ENCODE measurements at regions not wholly inside any gene's neighbourhood (a gene's known extent, or its start where the extent isn't known, plus 50 kb on each side); places are given as distances from the start of the nearest gene placed in this dataset.

- DNase-seq = no peak
Observed at GRCh38 chr15:98484914-98485313, 163.4 kb upstream of the IGF1R start.

- DNase-seq = no peak
Observed at GRCh38 chr15:98485451-98485850, 162.9 kb upstream of the IGF1R start.

GRCh38 chr15:98493966-98494511, 154.3 kb upstream of the IGF1R start:
- DNase-seq = no peak

- DNase-seq = no peak
Observed at GRCh38 chr15:98501192-98501591, 147.1 kb upstream of the IGF1R start.

GRCh38 chr15:98501632-98502031, 146.7 kb upstream of the IGF1R start:
- no peak for DNase-seq

GRCh38 chr15:98503970-98504369, 144.4 kb upstream of the IGF1R start:
- DNase-seq = no peak

GRCh38 chr15:98504998-98505397, 143.3 kb upstream of the IGF1R start:
- no peak for DNase-seq

GRCh38 chr15:98505611-98506031, 142.7 kb upstream of the IGF1R start:
- DNase-seq = no peak

- no peak for DNase-seq
Observed at GRCh38 chr15:98506172-98506571, 142.2 kb upstream of the IGF1R start.

GRCh38 chr15:98506711-98507110, 141.6 kb upstream of the IGF1R start:
- no peak for DNase-seq

- no peak for DNase-seq
Observed at GRCh38 chr15:98513428-98513986, 134.8 kb upstream of the IGF1R start.

GRCh38 chr15:98514034-98514622, 134.2 kb upstream of the IGF1R start:
- DNase-seq = no peak

- no peak for DNase-seq
Observed at GRCh38 chr15:98518823-98519561, 129.3 kb upstream of the IGF1R start.

- DNase-seq = no peak
Observed at GRCh38 chr15:98519767-98520550, 128.4 kb upstream of the IGF1R start.

- DNase-seq = no peak
Observed at GRCh38 chr15:98522127-98522526, 126.2 kb upstream of the IGF1R start.

- no peak for DNase-seq
Observed at GRCh38 chr15:98523912-98524662, 124.3 kb upstream of the IGF1R start.

- DNase-seq = no peak
Observed at GRCh38 chr15:98524838-98525660, 123.3 kb upstream of the IGF1R start.

- no peak for DNase-seq
Observed at GRCh38 chr15:98525661-98526001, 122.7 kb upstream of the IGF1R start.

- DNase-seq = no peak
Observed at GRCh38 chr15:98526094-98526493, 122.2 kb upstream of the IGF1R start.

- DNase-seq = no peak
Observed at GRCh38 chr15:98528046-98528725, 120.2 kb upstream of the IGF1R start.

All from DMS79 (cell line).